T-helper 2 cell treated with Interferon-gamma antibody and Interleukin-4, amounts not matched to agents 5 μg/mL and 100 μg/mL, for 36 hours (primary cell): ENCODE measurements at regions not wholly inside any gene's neighbourhood (a gene's known extent, or its start where the extent isn't known, plus 50 kb on each side); places are given as distances from the start of the nearest gene placed in this dataset.
"Not testable (repeated sequence)": the region's sequence is repeated elsewhere in the genome, so short reads cannot be mapped to it uniquely, and the experiment has no call there.

Experiments used
- DNase-seq: peaks from one replicate; pipeline ENCODE4 v3.0.0; 2021; ENCODE audit warnings: low spot score
- H3K27ac Mint-ChIP-seq: one replicate; pipeline ENCODE4 v1.8.0; 2021; ENCODE audit warnings: mild to moderate bottlenecking, mixed read lengths
- H3K27me3 Mint-ChIP-seq: one replicate; pipeline ENCODE4 v1.8.0; 2021; ENCODE audit warnings: low read depth, mixed read lengths
- H3K36me3 Mint-ChIP-seq: one replicate; pipeline ENCODE4 v1.8.0; 2021; ENCODE audit warnings: low read depth, mixed read lengths
- H3K4me1 Mint-ChIP-seq: one replicate; pipeline ENCODE4 v1.8.0; 2021; ENCODE audit warnings: low read depth, mixed read lengths
- H3K4me3 Mint-ChIP-seq: one replicate; pipeline ENCODE4 v1.8.0; 2022; ENCODE audit warnings: mild to moderate bottlenecking, moderate library complexity, mixed read lengths
- H3K9me3 Mint-ChIP-seq: one replicate; pipeline ENCODE4 v1.8.0; 2021; ENCODE audit warnings: mixed read lengths

GRCh38 chr3:80351201-80351600 lies 583.4 kb upstream of the ROBO1 start:
- no peak overlapping the region for H3K27ac Mint-ChIP-seq
- H3K36me3 Mint-ChIP-seq, result no peaks in the 10 kb centered on the region
- no peaks in the 10 kb centered on the region for H3K4me1 Mint-ChIP-seq
- H3K27me3 Mint-ChIP-seq, result no peaks in the 10 kb centered on the region
- DNase-seq, result no peak
- no peak overlapping the region for H3K4me3 Mint-ChIP-seq
- H3K9me3 Mint-ChIP-seq, result peaks cover 50% of the 10 kb centered on the region

DNA sequence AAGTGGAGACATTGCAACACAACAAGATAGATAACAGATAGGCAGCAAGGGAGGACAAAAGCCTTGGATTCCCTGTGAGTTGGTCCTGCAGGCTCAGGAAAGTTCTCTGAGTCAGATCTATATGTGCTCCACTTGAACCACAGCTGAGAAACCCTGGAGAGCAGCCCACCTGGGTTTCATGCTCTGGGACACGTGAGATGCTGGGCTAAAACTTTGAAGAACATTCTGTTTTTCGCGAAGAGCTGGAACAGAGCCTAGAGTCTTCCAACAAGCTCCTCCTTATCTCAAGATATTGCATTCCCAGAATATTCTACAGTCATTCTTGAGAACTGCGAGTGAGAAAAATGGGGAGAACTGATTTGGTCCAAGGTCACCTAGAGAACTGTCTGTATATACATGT lies 583.0 kb upstream of the ROBO1 start:
- Mint-ChIP-seq H3K27me3 (no peaks in the 10 kb centered on the region), H3K9me3 (peaks cover 53% of the 10 kb centered on the region), H3K4me1 (no peaks in the 10 kb centered on the region), H3K36me3 (no peaks in the 10 kb centered on the region), H3K27ac (no peak overlapping the region), H3K4me3 (no peak overlapping the region)
- DNase-seq, result no peak

DNA sequence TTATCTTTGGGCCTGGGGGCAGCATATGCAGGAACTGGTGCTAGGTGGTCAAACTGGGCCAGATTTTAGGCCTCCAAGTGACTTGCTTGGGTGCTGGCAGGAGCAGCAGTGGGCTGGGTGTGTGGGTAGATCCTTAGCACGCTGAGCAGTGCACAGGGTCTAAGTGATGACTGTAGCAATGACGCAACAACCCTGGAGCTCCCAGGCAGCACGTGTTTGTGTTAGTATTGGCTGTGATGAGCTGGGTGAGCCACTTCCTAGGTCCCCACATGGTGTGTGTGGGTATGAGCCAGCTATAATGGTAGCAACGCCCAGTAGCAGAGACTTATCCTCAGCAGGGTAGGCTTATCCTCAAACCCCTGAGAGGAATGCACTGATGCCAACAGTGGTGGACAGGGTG lies 570.6 kb upstream of the ROBO1 start:
- Mint-ChIP-seq H3K36me3 (no peaks in the 10 kb centered on the region), H3K4me3 (no peak overlapping the region), H3K27ac (no peak overlapping the region), H3K9me3 (peaks cover 43% of the 10 kb centered on the region), H3K27me3 (no peaks in the 10 kb centered on the region), H3K4me1 (no peaks in the 10 kb centered on the region)
- no peak for DNase-seq

GRCh38 chr3:80334534-80334933 lies 566.7 kb upstream of the ROBO1 start:
- no peak overlapping the region for H3K4me3 Mint-ChIP-seq
- no peak overlapping the region for H3K27ac Mint-ChIP-seq
- no peaks in the 10 kb centered on the region for H3K4me1 Mint-ChIP-seq
- H3K9me3 Mint-ChIP-seq, result peaks cover 40% of the 10 kb centered on the region
- no peaks in the 10 kb centered on the region for H3K27me3 Mint-ChIP-seq
- H3K36me3 Mint-ChIP-seq, result no peaks in the 10 kb centered on the region
- DNase-seq, result no peak

GRCh38 chr3:80331494-80332170 lies 563.8 kb upstream of the ROBO1 start:
- H3K27ac Mint-ChIP-seq, result no peak overlapping the region
- no peaks in the 10 kb centered on the region for H3K4me1 Mint-ChIP-seq
- H3K9me3 Mint-ChIP-seq, result peaks cover 47% of the 10 kb centered on the region
- no peak for DNase-seq
- no peaks in the 10 kb centered on the region for H3K27me3 Mint-ChIP-seq
- no peaks in the 10 kb centered on the region for H3K36me3 Mint-ChIP-seq
- no peak overlapping the region for H3K4me3 Mint-ChIP-seq

DNA sequence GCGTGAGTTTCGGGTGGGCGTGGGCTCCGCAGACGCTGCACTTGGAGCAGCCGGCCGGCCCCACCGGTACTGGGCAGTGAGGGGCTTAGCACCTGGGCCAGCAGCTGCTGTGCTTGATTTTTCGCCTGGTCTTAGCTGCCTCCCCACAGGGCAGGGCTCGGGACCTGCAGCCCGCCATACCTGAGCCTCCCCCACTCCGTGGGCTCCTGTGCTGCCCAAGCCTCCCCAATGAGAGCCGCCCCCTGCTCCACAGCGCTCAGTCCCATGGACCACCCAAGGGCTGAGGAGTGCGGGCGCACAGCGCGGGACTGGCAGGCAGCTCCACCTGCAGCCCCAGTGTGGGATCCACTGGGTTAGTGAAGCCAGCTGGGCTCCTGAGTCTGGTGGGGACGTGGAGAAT lies 546.7 kb upstream of the ROBO1 start:
- not testable (repeated sequence) for H3K4me3 Mint-ChIP-seq, H3K4me1 Mint-ChIP-seq, H3K27ac Mint-ChIP-seq, H3K36me3 Mint-ChIP-seq, H3K27me3 Mint-ChIP-seq, DNase-seq
- H3K9me3 Mint-ChIP-seq, result peaks cover 69% of the 10 kb centered on the region

- DNase-seq, result no peak
- Mint-ChIP-seq H3K4me3 (no peak overlapping the region), H3K27me3 (no peaks in the 10 kb centered on the region)
Observed at GRCh38 chr3:80308637-80309036, 540.8 kb upstream of the ROBO1 start.

GRCh38 chr3:80307844-80308243 lies 540.0 kb upstream of the ROBO1 start:
- Mint-ChIP-seq H3K36me3 (no peaks in the 10 kb centered on the region), H3K4me3 (no peak overlapping the region), H3K9me3 (peaks cover 52% of the 10 kb centered on the region), H3K27ac (no peak overlapping the region), H3K27me3 (no peaks in the 10 kb centered on the region), H3K4me1 (no peaks in the 10 kb centered on the region)
- DNase-seq, result no peak

More at GRCh38 chr3:80308637-80309036, 540.8 kb upstream of the ROBO1 start:
- Mint-ChIP-seq H3K4me1 (no peaks in the 10 kb centered on the region), H3K27ac (no peak overlapping the region), H3K36me3 (no peaks in the 10 kb centered on the region), H3K9me3 (peaks cover 59% of the 10 kb centered on the region)

- Mint-ChIP-seq H3K4me3 (no peak overlapping the region), H3K27ac (no peak overlapping the region), H3K27me3 (no peaks in the 10 kb centered on the region), H3K4me1 (no peaks in the 10 kb centered on the region), H3K36me3 (no peaks in the 10 kb centered on the region), H3K9me3 (peaks cover 39% of the 10 kb centered on the region)
- no peak for DNase-seq
Observed at GRCh38 chr3:80297720-80298119, 529.9 kb upstream of the ROBO1 start.

DNA sequence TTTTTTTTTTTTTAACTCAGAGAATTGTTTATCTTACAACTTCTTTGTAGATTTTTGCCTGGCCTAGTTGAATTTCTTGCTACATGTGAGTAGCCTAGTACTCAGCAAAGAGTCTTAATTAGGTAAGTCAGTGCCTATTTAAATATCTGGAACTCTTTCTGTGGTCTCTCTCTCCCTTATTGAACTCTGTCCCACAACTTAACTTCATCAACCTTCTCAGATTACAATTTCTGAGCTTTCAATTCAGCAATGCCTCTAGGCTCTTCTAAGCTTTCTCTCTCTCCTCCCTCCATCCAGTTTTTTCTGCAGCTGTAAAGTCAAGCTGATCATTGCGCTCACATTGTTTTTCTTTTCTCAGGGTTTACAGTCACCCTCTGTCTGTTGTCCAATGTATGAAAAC lies 517.6 kb upstream of the ROBO1 start:
- H3K27me3 Mint-ChIP-seq, result no peaks in the 10 kb centered on the region
- peaks cover 30% of the 10 kb centered on the region for H3K9me3 Mint-ChIP-seq
- H3K36me3 Mint-ChIP-seq, result no peaks in the 10 kb centered on the region
- DNase-seq, result no peak
- no peak overlapping the region for H3K27ac Mint-ChIP-seq
- H3K4me1 Mint-ChIP-seq, result no peaks in the 10 kb centered on the region
- no peak overlapping the region for H3K4me3 Mint-ChIP-seq

DNA sequence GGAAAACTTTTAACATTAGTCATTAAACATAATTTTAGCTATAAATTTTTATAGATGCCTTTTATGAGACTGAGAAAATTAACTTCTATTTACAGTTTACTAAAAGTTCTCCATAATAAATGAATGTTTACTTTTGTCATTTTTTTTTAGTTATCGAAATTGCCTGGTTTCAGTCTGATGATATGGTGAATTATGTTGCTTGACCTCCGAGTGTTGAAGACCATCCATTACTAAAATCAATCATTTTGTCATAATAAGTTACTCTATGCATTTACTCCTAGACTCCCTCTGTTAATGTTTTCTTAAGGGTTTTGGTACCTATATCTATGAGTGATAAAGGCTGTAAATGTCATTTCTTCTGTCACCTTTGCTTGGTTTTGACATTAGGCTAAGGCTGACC lies 516.0 kb upstream of the ROBO1 start:
- H3K27me3 Mint-ChIP-seq, result no peaks in the 10 kb centered on the region
- H3K27ac Mint-ChIP-seq, result no peak overlapping the region
- H3K9me3 Mint-ChIP-seq, result peaks cover 40% of the 10 kb centered on the region
- no peak for DNase-seq
- H3K4me1 Mint-ChIP-seq, result no peaks in the 10 kb centered on the region
- H3K4me3 Mint-ChIP-seq, result no peak overlapping the region
- H3K36me3 Mint-ChIP-seq, result no peaks in the 10 kb centered on the region

- no peak for DNase-seq
- H3K27me3 Mint-ChIP-seq, result no peaks in the 10 kb centered on the region
- no peak overlapping the region for H3K4me3 Mint-ChIP-seq
- no peaks in the 10 kb centered on the region for H3K4me1 Mint-ChIP-seq
- H3K36me3 Mint-ChIP-seq, result no peaks in the 10 kb centered on the region
- H3K27ac Mint-ChIP-seq, result no peak overlapping the region
- H3K9me3 Mint-ChIP-seq, result peaks cover 46% of the 10 kb centered on the region
Observed at GRCh38 chr3:80278056-80278455, 510.3 kb upstream of the ROBO1 start.

DNA sequence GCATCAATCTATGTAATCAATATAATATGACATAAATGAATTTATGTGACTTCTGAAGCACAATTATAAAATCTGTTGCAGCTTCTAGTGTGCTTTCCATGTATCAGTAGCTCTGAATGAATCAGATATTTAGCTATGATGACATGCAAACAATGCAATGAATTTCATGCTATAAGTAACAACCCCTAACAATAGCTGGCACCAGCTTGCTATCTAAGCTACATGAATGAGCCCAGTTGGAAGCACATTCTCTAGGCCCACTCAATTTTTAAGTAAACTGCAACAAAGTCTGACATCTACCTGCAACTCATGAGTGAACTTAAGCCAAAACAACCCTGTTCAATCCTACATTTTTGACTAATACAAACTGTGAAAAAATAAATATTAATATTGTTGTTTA lies 507.3 kb upstream of the ROBO1 start:
- H3K4me1 Mint-ChIP-seq, result no peaks in the 10 kb centered on the region
- no peak overlapping the region for H3K4me3 Mint-ChIP-seq
- no peaks in the 10 kb centered on the region for H3K36me3 Mint-ChIP-seq
- H3K9me3 Mint-ChIP-seq, result peaks cover 48% of the 10 kb centered on the region
- no peak for DNase-seq
- no peaks in the 10 kb centered on the region for H3K27me3 Mint-ChIP-seq
- H3K27ac Mint-ChIP-seq, result no peak overlapping the region

DNA sequence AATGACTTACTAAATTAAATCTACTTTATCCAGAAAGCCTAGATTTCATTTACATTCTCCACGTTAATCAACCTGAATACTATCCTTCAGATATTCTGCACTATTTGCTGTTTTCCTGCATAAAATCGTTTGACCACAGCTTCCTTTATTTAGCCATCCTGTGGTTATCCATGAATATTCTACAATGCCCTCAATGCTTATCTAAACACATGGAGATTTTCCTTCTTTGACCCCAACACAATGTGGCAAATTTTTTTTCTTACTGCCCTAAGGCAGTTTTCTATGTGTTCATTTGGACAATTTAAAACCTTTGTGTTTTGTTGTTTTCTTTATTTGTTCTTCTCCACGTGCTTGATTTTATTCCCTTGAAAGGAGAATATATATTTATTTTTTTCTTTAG lies 495.5 kb upstream of the ROBO1 start:
- no peak overlapping the region for H3K4me3 Mint-ChIP-seq
- no peak overlapping the region for H3K27ac Mint-ChIP-seq
- no peaks in the 10 kb centered on the region for H3K36me3 Mint-ChIP-seq
- no peak for DNase-seq
- peaks cover 17% of the 10 kb centered on the region for H3K9me3 Mint-ChIP-seq
- H3K4me1 Mint-ChIP-seq, result no peaks in the 10 kb centered on the region
- no peaks in the 10 kb centered on the region for H3K27me3 Mint-ChIP-seq

DNA sequence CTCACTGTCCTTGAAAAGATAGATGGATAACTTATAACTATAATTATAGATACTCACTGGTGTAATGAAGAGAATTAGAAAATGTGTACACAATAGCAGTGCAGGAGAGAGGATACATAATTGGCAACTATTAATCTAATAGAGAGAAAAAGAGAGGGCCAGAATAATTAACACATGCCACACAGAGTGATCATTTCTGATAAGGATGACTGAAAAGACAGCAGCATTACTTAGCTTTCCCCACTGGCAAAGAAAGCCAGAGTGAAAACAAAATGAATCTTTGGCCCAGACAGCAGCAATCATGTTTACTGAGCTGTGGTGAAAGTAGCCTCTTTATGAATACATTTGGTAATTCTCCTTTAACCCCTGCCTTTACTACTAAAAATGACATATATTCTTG lies 493.3 kb upstream of the ROBO1 start:
- no peak overlapping the region for H3K4me3 Mint-ChIP-seq
- no peaks in the 10 kb centered on the region for H3K36me3 Mint-ChIP-seq
- no peak overlapping the region for H3K27ac Mint-ChIP-seq
- no peaks in the 10 kb centered on the region for H3K27me3 Mint-ChIP-seq
- no peaks in the 10 kb centered on the region for H3K4me1 Mint-ChIP-seq
- DNase-seq, result no peak
- peaks cover 24% of the 10 kb centered on the region for H3K9me3 Mint-ChIP-seq
